ENCODE measurements at regions not wholly inside any gene's neighbourhood (a gene's known extent, or its start where the extent isn't known, plus 50 kb on each side); places are given as distances from the start of the nearest gene placed in this dataset.
"Not testable (repeated sequence)": the region's sequence is repeated elsewhere in the genome, so short reads cannot be mapped to it uniquely, and the experiment has no call there.

DNA sequence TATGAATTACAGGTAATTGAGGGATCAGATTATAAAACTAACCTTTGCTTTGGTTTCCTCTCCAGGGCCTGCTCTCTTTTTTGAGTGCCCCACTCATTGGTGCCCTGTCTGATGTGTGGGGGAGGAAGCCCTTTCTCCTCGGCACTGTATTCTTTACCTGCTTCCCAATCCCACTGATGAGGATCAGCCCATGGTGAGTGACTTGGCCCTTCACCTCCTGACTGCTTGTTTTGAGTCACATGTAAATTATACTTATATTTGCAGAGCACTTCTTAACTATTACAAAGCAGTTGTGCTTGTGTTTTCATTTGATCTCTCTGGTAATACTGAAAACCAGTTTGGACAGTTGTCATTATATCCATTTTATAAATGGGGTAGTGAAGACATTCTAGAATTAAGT, 109.9 kb upstream of the NUTM2F start:
- not testable (repeated sequence) for TF ChIP-seq POLR2A (IDR thresholded peaks at IDR 0.05; ENCODE audit: low read depth, low read length); MXI1 (IDR thresholded peaks at IDR 0.05; ENCODE audit: borderline replicate concordance, low read depth, low read length); SMC3 (IDR thresholded peaks at IDR 0.05; ENCODE audit: low read depth, low read length); RAD21 (IDR thresholded peaks at IDR 0.05; ENCODE audit: low read length)
- TF ChIP-seq, protein P1, sequence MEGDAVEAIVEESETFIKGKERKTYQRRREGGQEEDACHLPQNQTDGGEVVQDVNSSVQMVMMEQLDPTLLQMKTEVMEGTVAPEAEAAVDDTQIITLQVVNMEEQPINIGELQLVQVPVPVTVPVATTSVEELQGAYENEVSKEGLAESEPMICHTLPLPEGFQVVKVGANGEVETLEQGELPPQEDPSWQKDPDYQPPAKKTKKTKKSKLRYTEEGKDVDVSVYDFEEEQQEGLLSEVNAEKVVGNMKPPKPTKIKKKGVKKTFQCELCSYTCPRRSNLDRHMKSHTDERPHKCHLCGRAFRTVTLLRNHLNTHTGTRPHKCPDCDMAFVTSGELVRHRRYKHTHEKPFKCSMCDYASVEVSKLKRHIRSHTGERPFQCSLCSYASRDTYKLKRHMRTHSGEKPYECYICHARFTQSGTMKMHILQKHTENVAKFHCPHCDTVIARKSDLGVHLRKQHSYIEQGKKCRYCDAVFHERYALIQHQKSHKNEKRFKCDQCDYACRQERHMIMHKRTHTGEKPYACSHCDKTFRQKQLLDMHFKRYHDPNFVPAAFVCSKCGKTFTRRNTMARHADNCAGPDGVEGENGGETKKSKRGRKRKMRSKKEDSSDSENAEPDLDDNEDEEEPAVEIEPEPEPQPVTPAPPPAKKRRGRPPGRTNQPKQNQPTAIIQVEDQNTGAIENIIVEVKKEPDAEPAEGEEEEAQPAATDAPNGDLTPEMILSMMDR (conservative IDR thresholded peaks at IDR 0.05; ENCODE audit: low read depth, low read length), result not testable (repeated sequence)

All from IMR-90 (cell line).